ENCODE measurements at regions not wholly inside any gene's neighbourhood (a gene's known extent, or its start where the extent isn't known, plus 50 kb on each side); places are given as distances from the start of the nearest gene placed in this dataset.

- Histone ChIP-seq H4K20me1 (ENCODE audit: insufficient read depth, low read depth, low read length) (no peaks in the 10 kb centered on the region), H3K9ac (ENCODE audit: low read length) (no peak overlapping the region), H3K9me2 (replicated peaks; ENCODE audit: insufficient read depth, low read length) (no peaks in the 10 kb centered on the region), H3K4me1 (ENCODE audit: low read length) (no peaks in the 10 kb centered on the region), H3K4me3 (ENCODE audit: low read length) (no peak overlapping the region), H3K27ac (ENCODE audit: low read length) (no peak overlapping the region), H3K4me2 (ENCODE audit: low read depth, low read length, poor library complexity, severe bottlenecking) (no peak overlapping the region), H3K9me3 (ENCODE audit: low read length) (no peaks in the 10 kb centered on the region), H3K79me2 (ENCODE audit: low read length) (no peaks in the 10 kb centered on the region), H3K36me3 (ENCODE audit: insufficient read depth, low read length) (no peaks in the 10 kb centered on the region), H2AFZ (ENCODE audit: low read length) (no peak overlapping the region), H3K27me3 (ENCODE audit: low read length) (peaks cover 2% of the 10 kb centered on the region; the same call in 1 of the 2 replicates)
- no peak for DNase-seq
Observed at GRCh38 chr3:18739099-18739433, 313.9 kb upstream of the SATB1 start.

GRCh38 chr3:18738393-18739098 lies 313.4 kb upstream of the SATB1 start:
- DNase-seq = no peak

GRCh38 chr3:18735005-18735404 lies 309.9 kb upstream of the SATB1 start:
- Histone ChIP-seq H2AFZ (ENCODE audit: low read length) (no peak overlapping the region), H3K9me3 (ENCODE audit: low read length) (no peaks in the 10 kb centered on the region), H3K79me2 (ENCODE audit: low read length) (no peaks in the 10 kb centered on the region), H4K20me1 (ENCODE audit: insufficient read depth, low read depth, low read length) (no peaks in the 10 kb centered on the region), H3K27ac (ENCODE audit: low read length) (no peak overlapping the region), H3K27me3 (ENCODE audit: low read length) (no peaks in the 10 kb centered on the region), H3K9me2 (replicated peaks; ENCODE audit: insufficient read depth, low read length) (no peaks in the 10 kb centered on the region), H3K4me1 (ENCODE audit: low read length) (no peaks in the 10 kb centered on the region), H3K36me3 (ENCODE audit: insufficient read depth, low read length) (no peaks in the 10 kb centered on the region), H3K9ac (ENCODE audit: low read length) (no peak overlapping the region), H3K4me3 (ENCODE audit: low read length) (no peak overlapping the region), H3K4me2 (ENCODE audit: low read depth, low read length, poor library complexity, severe bottlenecking) (no peak overlapping the region)
- DNase-seq = no peak

More at GRCh38 chr3:18738393-18739098, 313.4 kb upstream of the SATB1 start:
- H4K20me1 ChIP-seq (ENCODE audit: insufficient read depth, low read depth, low read length) = no peaks in the 10 kb centered on the region
- no peak overlapping the region for H3K9ac ChIP-seq (ENCODE audit: low read length)
- no peak overlapping the region for H3K27ac ChIP-seq (ENCODE audit: low read length)
- no peaks in the 10 kb centered on the region for H3K79me2 ChIP-seq (ENCODE audit: low read length)
- H3K4me1 ChIP-seq (ENCODE audit: low read length) = no peaks in the 10 kb centered on the region
- H3K9me3 ChIP-seq (ENCODE audit: low read length) = no peaks in the 10 kb centered on the region
- H3K36me3 ChIP-seq (ENCODE audit: insufficient read depth, low read length) = no peaks in the 10 kb centered on the region
- H3K27me3 ChIP-seq (ENCODE audit: low read length) = peaks cover 2% of the 10 kb centered on the region; the same call in 1 of the 2 replicates
- H3K4me2 ChIP-seq (ENCODE audit: low read depth, low read length, poor library complexity, severe bottlenecking) = no peak overlapping the region
- H3K9me2 ChIP-seq (replicated peaks; ENCODE audit: insufficient read depth, low read length) = no peaks in the 10 kb centered on the region
- H2AFZ ChIP-seq (ENCODE audit: low read length) = no peak overlapping the region
- no peak overlapping the region for H3K4me3 ChIP-seq (ENCODE audit: low read length)

GRCh38 chr3:18734309-18734708 lies 309.2 kb upstream of the SATB1 start:
- no peak overlapping the region for H3K4me3 ChIP-seq (ENCODE audit: low read length)
- no peaks in the 10 kb centered on the region for H3K27me3 ChIP-seq (ENCODE audit: low read length)
- no peak overlapping the region for H3K4me2 ChIP-seq (ENCODE audit: low read depth, low read length, poor library complexity, severe bottlenecking)
- H3K4me1 ChIP-seq (ENCODE audit: low read length) = no peaks in the 10 kb centered on the region
- H2AFZ ChIP-seq (ENCODE audit: low read length) = no peak overlapping the region
- H3K36me3 ChIP-seq (ENCODE audit: insufficient read depth, low read length) = no peaks in the 10 kb centered on the region
- H3K9ac ChIP-seq (ENCODE audit: low read length) = no peak overlapping the region
- no peaks in the 10 kb centered on the region for H4K20me1 ChIP-seq (ENCODE audit: insufficient read depth, low read depth, low read length)
- H3K27ac ChIP-seq (ENCODE audit: low read length) = no peak overlapping the region
- H3K79me2 ChIP-seq (ENCODE audit: low read length) = no peaks in the 10 kb centered on the region
- no peaks in the 10 kb centered on the region for H3K9me3 ChIP-seq (ENCODE audit: low read length)
- DNase-seq = no peak
- H3K9me2 ChIP-seq (replicated peaks; ENCODE audit: insufficient read depth, low read length) = no peaks in the 10 kb centered on the region

GRCh38 chr3:18732474-18732873 lies 307.3 kb upstream of the SATB1 start:
- no peaks in the 10 kb centered on the region for H3K27me3 ChIP-seq (ENCODE audit: low read length)
- H3K9me2 ChIP-seq (replicated peaks; ENCODE audit: insufficient read depth, low read length) = no peaks in the 10 kb centered on the region
- H2AFZ ChIP-seq (ENCODE audit: low read length) = no peak overlapping the region
- H3K9me3 ChIP-seq (ENCODE audit: low read length) = no peaks in the 10 kb centered on the region
- H3K4me3 ChIP-seq (ENCODE audit: low read length) = no peak overlapping the region
- no peak overlapping the region for H3K27ac ChIP-seq (ENCODE audit: low read length)
- no peaks in the 10 kb centered on the region for H3K4me1 ChIP-seq (ENCODE audit: low read length)
- no peak overlapping the region for H3K4me2 ChIP-seq (ENCODE audit: low read depth, low read length, poor library complexity, severe bottlenecking)
- H3K79me2 ChIP-seq (ENCODE audit: low read length) = no peaks in the 10 kb centered on the region
- DNase-seq = no peak
- no peaks in the 10 kb centered on the region for H3K36me3 ChIP-seq (ENCODE audit: insufficient read depth, low read length)
- no peak overlapping the region for H3K9ac ChIP-seq (ENCODE audit: low read length)
- no peaks in the 10 kb centered on the region for H4K20me1 ChIP-seq (ENCODE audit: insufficient read depth, low read depth, low read length)

GRCh38 chr3:18730491-18730890 lies 305.4 kb upstream of the SATB1 start:
- no peaks in the 10 kb centered on the region for H3K4me1 ChIP-seq (ENCODE audit: low read length)
- H2AFZ ChIP-seq (ENCODE audit: low read length) = no peak overlapping the region
- no peak overlapping the region for H3K9ac ChIP-seq (ENCODE audit: low read length)
- H3K27me3 ChIP-seq (ENCODE audit: low read length) = no peaks in the 10 kb centered on the region
- no peaks in the 10 kb centered on the region for H4K20me1 ChIP-seq (ENCODE audit: insufficient read depth, low read depth, low read length)
- DNase-seq = no peak
- no peak overlapping the region for H3K27ac ChIP-seq (ENCODE audit: low read length)
- H3K36me3 ChIP-seq (ENCODE audit: insufficient read depth, low read length) = no peaks in the 10 kb centered on the region
- H3K9me3 ChIP-seq (ENCODE audit: low read length) = no peaks in the 10 kb centered on the region
- no peaks in the 10 kb centered on the region for H3K9me2 ChIP-seq (replicated peaks; ENCODE audit: insufficient read depth, low read length)
- no peak overlapping the region for H3K4me3 ChIP-seq (ENCODE audit: low read length)
- no peaks in the 10 kb centered on the region for H3K79me2 ChIP-seq (ENCODE audit: low read length)
- no peak overlapping the region for H3K4me2 ChIP-seq (ENCODE audit: low read depth, low read length, poor library complexity, severe bottlenecking)

- no peak for DNase-seq
- H3K27ac ChIP-seq (ENCODE audit: low read length) = no peak overlapping the region
- H4K20me1 ChIP-seq (ENCODE audit: insufficient read depth, low read depth, low read length) = no peaks in the 10 kb centered on the region
- H3K4me3 ChIP-seq (ENCODE audit: low read length) = no peak overlapping the region
- no peaks in the 10 kb centered on the region for H3K4me1 ChIP-seq (ENCODE audit: low read length)
- no peak overlapping the region for H3K9ac ChIP-seq (ENCODE audit: low read length)
- H2AFZ ChIP-seq (ENCODE audit: low read length) = no peak overlapping the region
- H3K79me2 ChIP-seq (ENCODE audit: low read length) = no peaks in the 10 kb centered on the region
- H3K9me2 ChIP-seq (replicated peaks; ENCODE audit: insufficient read depth, low read length) = no peaks in the 10 kb centered on the region
- no peaks in the 10 kb centered on the region for H3K9me3 ChIP-seq (ENCODE audit: low read length)
- no peak overlapping the region for H3K4me2 ChIP-seq (ENCODE audit: low read depth, low read length, poor library complexity, severe bottlenecking)
- H3K27me3 ChIP-seq (ENCODE audit: low read length) = no peaks in the 10 kb centered on the region
- no peaks in the 10 kb centered on the region for H3K36me3 ChIP-seq (ENCODE audit: insufficient read depth, low read length)
Observed at GRCh38 chr3:18729671-18730070, 304.5 kb upstream of the SATB1 start.

GRCh38 chr3:18725668-18726407 lies 300.7 kb upstream of the SATB1 start:
- Histone ChIP-seq H3K4me2 (ENCODE audit: low read depth, low read length, poor library complexity, severe bottlenecking) (no peak overlapping the region), H2AFZ (ENCODE audit: low read length) (no peak overlapping the region), H3K9ac (ENCODE audit: low read length) (no peak overlapping the region), H3K79me2 (ENCODE audit: low read length) (no peaks in the 10 kb centered on the region), H3K9me3 (ENCODE audit: low read length) (no peaks in the 10 kb centered on the region), H4K20me1 (ENCODE audit: insufficient read depth, low read depth, low read length) (no peaks in the 10 kb centered on the region), H3K36me3 (ENCODE audit: insufficient read depth, low read length) (no peaks in the 10 kb centered on the region), H3K4me3 (ENCODE audit: low read length) (no peak overlapping the region), H3K9me2 (replicated peaks; ENCODE audit: insufficient read depth, low read length) (no peaks in the 10 kb centered on the region), H3K4me1 (ENCODE audit: low read length) (no peaks in the 10 kb centered on the region), H3K27ac (ENCODE audit: low read length) (no peak overlapping the region), H3K27me3 (ENCODE audit: low read length) (no peaks in the 10 kb centered on the region)
- DNase-seq = no peak

Measured in Karpas-422 (cell line).